ENCODE measurements at regions not wholly inside any gene's neighbourhood (a gene's known extent, or its start where the extent isn't known, plus 50 kb on each side); places are given as distances from the start of the nearest gene placed in this dataset.
"Not testable (repeated sequence)": the region's sequence is repeated elsewhere in the genome, so short reads cannot be mapped to it uniquely, and the experiment has no call there.

- ATAC-seq (no peak), DNase-seq (ENCODE audit: low spot score) (no peak)
- intact Hi-C loops (cut with DNase I), result no loop called here
Observed at GRCh38 chr1:99062192-99062591, 57.5 kb upstream of the PLPPR5 start.

GRCh38 chr1:99069146-99069545, 64.5 kb upstream of the PLPPR5 start:
- DNase-seq (ENCODE audit: low spot score), result no peak
- ATAC-seq, result no peak
- intact Hi-C loops (cut with DNase I), result no loop called here

GRCh38 chr1:99078529-99078928, 73.9 kb upstream of the PLPPR5 start:
- ATAC-seq; DNase-seq (ENCODE audit: low spot score): not testable (repeated sequence)

GRCh38 chr1:99082366-99082765, 77.7 kb upstream of the PLPPR5 start:
- intact Hi-C loops (cut with DNase I), result no loop called here
- DNase-seq (ENCODE audit: low spot score) (no peak), ATAC-seq (no peak)

More at GRCh38 chr1:99078529-99078928, 73.9 kb upstream of the PLPPR5 start:
- intact Hi-C loops (cut with DNase I), result not testable (repeated sequence)

GRCh38 chr1:99083338-99083737, 78.7 kb upstream of the PLPPR5 start:
- ATAC-seq (no peak), DNase-seq (ENCODE audit: low spot score) (no peak)
- intact Hi-C loops (cut with DNase I), result no loop called here

- ATAC-seq, result no peak
- intact Hi-C loops (cut with DNase I), result no loop called here
- DNase-seq (ENCODE audit: low spot score), result no peak
Observed at GRCh38 chr1:99084562-99084961, 79.9 kb upstream of the PLPPR5 start.

- DNase-seq (ENCODE audit: low spot score) (no peak), ATAC-seq (no peak)
- intact Hi-C loops (cut with DNase I), result no loop called here
Observed at GRCh38 chr1:99086057-99086456, 81.4 kb upstream of the PLPPR5 start.

- DNase-seq (ENCODE audit: low spot score), result no peak
- intact Hi-C loops (cut with DNase I), result no loop called here
- no peak for ATAC-seq
Observed at GRCh38 chr1:99098589-99098988, 93.9 kb upstream of the PLPPR5 start.

GRCh38 chr1:99106274-99106673, 101.6 kb upstream of the PLPPR5 start:
- intact Hi-C loops (cut with DNase I), result no loop called here
- ATAC-seq (no peak), DNase-seq (ENCODE audit: low spot score) (no peak)

GRCh38 chr1:99107680-99108079, 103.0 kb upstream of the PLPPR5 start:
- intact Hi-C loops (cut with DNase I), result no loop called here
- ATAC-seq (no peak), DNase-seq (ENCODE audit: low spot score) (no peak)

- DNase-seq (ENCODE audit: low spot score) (no peak), ATAC-seq (no peak)
- intact Hi-C loops (cut with DNase I), result no loop called here
Observed at GRCh38 chr1:99110140-99111041, 105.7 kb upstream of the PLPPR5 start.

- ATAC-seq (no peak), DNase-seq (ENCODE audit: low spot score) (no peak)
- intact Hi-C loops (cut with DNase I), result no loop called here
Observed at GRCh38 chr1:99115231-99115630, 110.6 kb upstream of the PLPPR5 start.

GRCh38 chr1:99119188-99119587, 114.5 kb upstream of the PLPPR5 start:
- ATAC-seq (no peak), DNase-seq (ENCODE audit: low spot score) (no peak)
- intact Hi-C loops (cut with DNase I), result no loop called here

GRCh38 chr1:99122039-99122438, 117.4 kb upstream of the PLPPR5 start:
- ATAC-seq (no peak), DNase-seq (ENCODE audit: low spot score) (no peak)
- intact Hi-C loops (cut with DNase I), result no loop called here

- intact Hi-C loops (cut with DNase I), result no loop called here
- DNase-seq (ENCODE audit: low spot score), result no peak
- no peak for ATAC-seq
Observed at GRCh38 chr1:99123936-99124335, 119.3 kb upstream of the PLPPR5 start.

- intact Hi-C loops (cut with DNase I), result no loop called here
- no peak for DNase-seq (ENCODE audit: low spot score)
- ATAC-seq, result no peak
Observed at GRCh38 chr1:99131546-99131945, 126.9 kb upstream of the PLPPR5 start.

- intact Hi-C loops (cut with DNase I), result no loop called here
- ATAC-seq, result peak; percentile 55
Observed at GRCh38 chr1:99133756-99134500, 129.3 kb upstream of the PLPPR5 start.

GRCh38 chr1:99137554-99138206, 126.6 kb upstream of the PLPPR4 start:
- DNase-seq (ENCODE audit: low spot score), result no peak
- no peak for ATAC-seq
- intact Hi-C loops (cut with DNase I), result no loop called here

More at GRCh38 chr1:99133756-99134500, 129.3 kb upstream of the PLPPR5 start:
- no peak for DNase-seq (ENCODE audit: low spot score)

- DNase-seq (ENCODE audit: low spot score), result no peak
- intact Hi-C loops (cut with DNase I), result no loop called here
- no peak for ATAC-seq
Observed at GRCh38 chr1:99139876-99140275, 124.4 kb upstream of the PLPPR4 start.

Measured in sciatic nerve (tissue), 2 donors.